ENCODE measurements at regions not wholly inside any gene's neighbourhood (a gene's known extent, or its start where the extent isn't known, plus 50 kb on each side); places are given as distances from the start of the nearest gene placed in this dataset.

- no peak for TF ChIP-seq ZNF263 (CRISPR knock-in tag; IDR thresholded peaks at IDR 0.05; ENCODE audit: low read depth)
- TF ChIP-seq, protein P1, sequence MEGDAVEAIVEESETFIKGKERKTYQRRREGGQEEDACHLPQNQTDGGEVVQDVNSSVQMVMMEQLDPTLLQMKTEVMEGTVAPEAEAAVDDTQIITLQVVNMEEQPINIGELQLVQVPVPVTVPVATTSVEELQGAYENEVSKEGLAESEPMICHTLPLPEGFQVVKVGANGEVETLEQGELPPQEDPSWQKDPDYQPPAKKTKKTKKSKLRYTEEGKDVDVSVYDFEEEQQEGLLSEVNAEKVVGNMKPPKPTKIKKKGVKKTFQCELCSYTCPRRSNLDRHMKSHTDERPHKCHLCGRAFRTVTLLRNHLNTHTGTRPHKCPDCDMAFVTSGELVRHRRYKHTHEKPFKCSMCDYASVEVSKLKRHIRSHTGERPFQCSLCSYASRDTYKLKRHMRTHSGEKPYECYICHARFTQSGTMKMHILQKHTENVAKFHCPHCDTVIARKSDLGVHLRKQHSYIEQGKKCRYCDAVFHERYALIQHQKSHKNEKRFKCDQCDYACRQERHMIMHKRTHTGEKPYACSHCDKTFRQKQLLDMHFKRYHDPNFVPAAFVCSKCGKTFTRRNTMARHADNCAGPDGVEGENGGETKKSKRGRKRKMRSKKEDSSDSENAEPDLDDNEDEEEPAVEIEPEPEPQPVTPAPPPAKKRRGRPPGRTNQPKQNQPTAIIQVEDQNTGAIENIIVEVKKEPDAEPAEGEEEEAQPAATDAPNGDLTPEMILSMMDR (IDR thresholded peaks at IDR 0.05): no peak
- TF ChIP-seq KAT7 (CRISPR knock-in tag; IDR thresholded peaks at IDR 0.05; ENCODE audit: borderline replicate concordance): no peak
- TF ChIP-seq, protein P2, sequence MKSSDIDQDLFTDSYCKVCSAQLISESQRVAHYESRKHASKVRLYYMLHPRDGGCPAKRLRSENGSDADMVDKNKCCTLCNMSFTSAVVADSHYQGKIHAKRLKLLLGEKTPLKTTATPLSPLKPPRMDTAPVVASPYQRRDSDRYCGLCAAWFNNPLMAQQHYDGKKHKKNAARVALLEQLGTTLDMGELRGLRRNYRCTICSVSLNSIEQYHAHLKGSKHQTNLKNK (CRISPR knock-in tag; IDR thresholded peaks at IDR 0.05): no peak
- no peak for TF ChIP-seq ZNF416 (CRISPR knock-in tag; IDR thresholded peaks at IDR 0.05)
- TF ChIP-seq ZBTB21 (CRISPR knock-in tag; IDR thresholded peaks at IDR 0.05; ENCODE audit: borderline replicate concordance): no peak
Measured at GRCh38 chr6:80441131-80441530, 334.7 kb downstream of the BCKDHB start.

All from WTC11 (cell line).